HG03064 (cell line): ENCODE measurements at regions not wholly inside any gene's neighbourhood (a gene's known extent, or its start where the extent isn't known, plus 50 kb on each side); places are given as distances from the start of the nearest gene placed in this dataset.

Experiments
- ATAC-seq: cut with Tn5 transposase; IDR thresholded peaks from one replicate; pipeline ENCODE4 v1.9.1; 2021; ENCODE audit warnings: low read depth; ENCODE audit not compliant: unreplicated experiment

DNA sequence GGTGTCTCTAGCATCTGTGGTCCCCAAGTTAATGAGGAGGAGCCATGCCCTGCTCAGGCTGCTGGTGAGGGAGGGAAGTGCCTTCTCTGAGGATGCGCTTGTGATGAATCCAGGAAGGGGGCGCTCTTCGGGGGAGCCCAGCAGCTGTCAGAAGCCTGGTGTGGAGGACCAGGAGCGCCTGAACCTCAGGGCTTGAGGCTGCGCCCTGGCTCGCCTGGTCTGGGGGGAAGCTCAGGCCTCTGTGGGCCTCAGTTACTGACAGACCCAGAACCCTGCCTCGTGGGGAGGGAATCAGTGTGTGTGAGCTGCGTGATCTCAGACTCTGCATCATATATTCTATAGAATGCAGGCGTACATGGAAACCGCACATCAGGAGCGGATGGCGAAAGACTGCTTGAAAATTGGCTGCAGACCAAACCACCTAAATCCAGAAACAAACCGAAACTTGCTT lies 126.1 kb downstream of the SEC14L1 start:
- ATAC-seq = no peak

DNA sequence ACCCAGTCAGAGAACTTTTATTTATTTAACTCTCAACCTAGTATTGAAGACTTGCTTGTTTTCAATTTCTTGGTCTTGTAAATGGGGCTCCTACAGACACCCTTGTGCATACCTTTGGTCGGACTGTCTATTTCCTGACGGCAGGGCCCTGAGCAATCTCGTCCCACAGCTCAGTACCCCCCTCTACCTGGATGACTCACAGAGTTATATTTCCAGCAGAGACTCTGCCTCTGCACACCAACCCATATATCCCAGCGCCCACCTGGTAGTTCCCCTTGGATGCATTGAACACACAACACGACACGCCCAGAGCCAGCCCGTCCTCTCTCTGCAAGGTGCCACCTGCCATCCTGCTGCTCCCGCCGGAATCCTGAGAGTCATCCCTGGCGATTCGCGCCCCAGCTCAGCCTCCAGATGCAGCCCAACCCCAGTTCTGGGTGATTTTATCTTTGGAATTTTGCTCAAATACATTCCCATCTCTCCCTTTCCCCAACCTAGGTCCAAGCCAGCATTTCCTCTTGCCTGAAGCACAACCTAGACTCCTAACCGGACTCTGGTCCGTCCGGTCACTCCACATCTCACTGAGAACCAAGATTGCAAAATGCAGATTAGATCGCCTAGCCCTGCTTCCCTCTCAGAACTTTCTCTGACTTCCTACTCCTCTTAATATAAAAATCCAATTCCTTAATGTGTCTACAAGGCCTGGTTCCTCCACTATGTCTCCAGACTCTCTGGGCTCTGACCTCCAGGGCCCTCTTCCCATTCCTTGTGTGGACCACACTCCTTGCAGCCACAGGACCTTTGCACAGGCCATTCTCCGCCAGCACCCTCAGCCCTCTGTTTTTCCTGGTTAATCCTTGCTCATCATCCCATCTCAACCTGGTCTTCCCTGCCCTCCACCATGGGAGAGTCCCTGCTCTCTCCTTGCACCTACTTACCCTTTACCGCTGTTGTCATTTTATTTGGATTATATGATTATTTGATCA lies 129.2 kb downstream of the SEC14L1 start:
- ATAC-seq = no peak

DNA sequence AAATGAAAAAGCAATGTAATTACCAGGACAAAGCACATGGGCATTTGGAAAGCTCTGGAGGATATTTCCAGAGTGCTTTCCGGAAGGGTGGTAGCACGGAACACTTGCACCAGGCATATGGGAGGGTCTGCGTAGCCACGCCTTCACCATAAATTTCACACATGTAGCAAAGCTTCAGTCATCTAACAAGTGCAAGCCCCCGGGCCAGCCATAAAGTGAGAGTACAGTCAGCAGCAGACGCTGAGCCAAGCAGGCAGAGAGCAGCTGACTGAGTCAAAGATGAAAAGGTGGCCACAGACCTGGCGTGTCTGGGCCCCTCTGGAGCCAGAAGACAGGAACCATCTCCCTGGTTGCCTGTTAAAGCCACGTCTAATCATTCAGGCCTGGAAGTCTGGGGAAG lies 130.6 kb downstream of the SEC14L1 start:
- ATAC-seq = no peak

DNA sequence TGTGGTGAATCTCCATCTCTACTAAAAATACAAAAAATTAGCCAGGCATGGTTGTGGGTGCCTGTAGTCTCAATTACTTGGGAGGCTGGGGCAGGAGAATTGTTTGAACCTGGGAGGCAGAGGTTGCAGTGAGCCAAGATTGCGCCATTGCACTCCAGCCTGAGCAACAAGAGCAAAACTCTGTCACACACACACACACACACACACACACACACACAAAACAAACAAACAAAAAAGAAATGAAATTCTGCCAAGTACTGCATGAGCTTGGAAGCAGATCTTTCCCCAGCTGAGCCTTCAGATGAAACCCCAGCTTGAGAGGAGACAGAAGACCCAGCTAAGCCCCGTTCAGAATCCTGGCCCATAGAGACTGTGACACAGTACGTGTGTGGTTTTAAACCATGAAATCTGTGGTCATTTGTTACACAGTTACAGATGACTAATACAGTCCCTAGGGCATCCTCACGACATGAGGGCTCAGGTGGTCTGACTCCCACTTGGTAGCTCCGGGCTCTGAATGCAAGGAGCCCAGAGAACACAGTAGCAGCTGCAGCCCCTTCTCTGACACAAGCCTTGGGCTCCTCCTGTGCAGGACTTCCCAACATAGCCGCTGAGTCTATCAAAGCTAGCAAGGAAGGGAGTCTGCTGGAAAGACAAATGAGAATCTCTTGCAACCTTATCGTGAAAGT lies 132.8 kb downstream of the SEC14L1 start:
- ATAC-seq = no peak

DNA sequence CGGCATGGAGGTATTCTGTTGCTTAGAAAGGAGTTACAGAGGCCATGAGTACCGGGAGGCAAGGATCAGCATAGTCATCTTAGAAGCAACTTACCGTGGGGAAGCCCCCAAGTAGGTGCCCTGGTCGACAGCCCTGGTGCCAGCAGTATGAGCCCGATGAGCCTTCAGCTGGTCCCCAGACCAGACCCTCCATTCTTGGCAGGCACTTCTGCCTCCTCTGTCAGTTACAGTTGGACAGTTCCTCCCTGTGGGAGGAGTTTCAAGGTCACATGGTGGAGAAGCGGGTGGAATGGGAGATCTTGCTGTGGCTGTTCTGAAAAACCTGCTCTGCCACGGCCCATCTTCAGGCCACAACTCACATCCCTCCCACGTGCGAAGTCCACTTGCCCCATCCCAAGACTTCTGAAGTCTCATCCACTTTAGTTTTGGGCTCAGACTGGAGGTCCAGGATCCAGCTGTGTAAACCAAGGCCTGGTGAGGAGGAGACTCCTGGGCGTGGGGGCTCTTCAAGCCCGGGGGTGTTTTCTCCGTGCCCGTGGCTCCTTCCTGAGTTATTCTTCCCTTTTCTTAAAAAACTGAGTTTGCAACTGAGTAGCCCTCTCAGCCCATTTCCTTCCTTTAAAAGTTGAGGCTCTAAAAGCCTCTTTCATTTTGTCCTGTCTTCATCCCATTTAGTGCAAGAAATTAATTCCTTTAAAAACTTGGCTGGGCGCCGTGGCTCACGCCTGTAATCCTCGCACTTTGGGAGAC lies 133.5 kb downstream of the SEC14L1 start:
- no peak for ATAC-seq

DNA sequence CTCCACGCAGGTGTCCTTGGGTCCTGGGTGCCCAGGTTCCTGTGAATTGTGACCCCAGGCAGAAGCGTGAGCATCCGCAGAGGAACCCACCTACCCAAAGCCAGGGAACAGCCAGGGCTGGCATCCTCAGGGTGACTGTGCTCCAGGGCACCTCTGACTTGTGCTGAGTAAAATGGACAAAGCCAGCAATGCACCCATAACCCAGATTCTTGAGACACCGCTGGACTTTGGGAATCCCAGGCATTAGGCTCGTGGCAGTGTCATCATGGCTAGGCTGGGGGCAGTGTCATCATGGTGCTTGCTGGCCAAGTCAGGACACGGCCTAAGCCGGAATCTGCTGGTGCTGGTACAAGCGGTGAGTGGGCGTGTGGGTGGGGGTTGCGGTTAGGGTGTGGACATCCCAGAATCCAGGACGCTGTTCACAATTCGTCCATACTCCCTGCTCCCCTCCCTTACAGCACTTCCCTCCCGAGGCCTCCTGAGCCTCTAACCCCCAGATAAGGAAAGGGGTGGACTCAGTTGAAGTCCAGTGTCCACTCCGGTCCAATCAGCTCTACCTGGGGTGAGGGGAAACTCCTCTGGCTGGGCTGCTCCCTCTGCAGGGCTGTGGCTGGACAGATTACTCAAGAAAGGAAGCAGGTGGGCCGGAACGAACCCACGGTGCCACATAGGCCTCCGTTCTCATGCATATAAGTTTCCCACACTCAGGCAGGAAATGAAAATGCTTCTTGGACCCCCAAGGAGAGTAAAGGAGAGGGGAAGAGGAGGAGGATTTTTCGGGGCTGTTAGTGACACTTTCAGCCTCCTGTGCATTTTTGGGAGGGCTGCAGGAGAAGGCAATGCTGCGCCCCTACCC lies 138.9 kb downstream of the SEC14L1 start:
- ATAC-seq = no peak

DNA sequence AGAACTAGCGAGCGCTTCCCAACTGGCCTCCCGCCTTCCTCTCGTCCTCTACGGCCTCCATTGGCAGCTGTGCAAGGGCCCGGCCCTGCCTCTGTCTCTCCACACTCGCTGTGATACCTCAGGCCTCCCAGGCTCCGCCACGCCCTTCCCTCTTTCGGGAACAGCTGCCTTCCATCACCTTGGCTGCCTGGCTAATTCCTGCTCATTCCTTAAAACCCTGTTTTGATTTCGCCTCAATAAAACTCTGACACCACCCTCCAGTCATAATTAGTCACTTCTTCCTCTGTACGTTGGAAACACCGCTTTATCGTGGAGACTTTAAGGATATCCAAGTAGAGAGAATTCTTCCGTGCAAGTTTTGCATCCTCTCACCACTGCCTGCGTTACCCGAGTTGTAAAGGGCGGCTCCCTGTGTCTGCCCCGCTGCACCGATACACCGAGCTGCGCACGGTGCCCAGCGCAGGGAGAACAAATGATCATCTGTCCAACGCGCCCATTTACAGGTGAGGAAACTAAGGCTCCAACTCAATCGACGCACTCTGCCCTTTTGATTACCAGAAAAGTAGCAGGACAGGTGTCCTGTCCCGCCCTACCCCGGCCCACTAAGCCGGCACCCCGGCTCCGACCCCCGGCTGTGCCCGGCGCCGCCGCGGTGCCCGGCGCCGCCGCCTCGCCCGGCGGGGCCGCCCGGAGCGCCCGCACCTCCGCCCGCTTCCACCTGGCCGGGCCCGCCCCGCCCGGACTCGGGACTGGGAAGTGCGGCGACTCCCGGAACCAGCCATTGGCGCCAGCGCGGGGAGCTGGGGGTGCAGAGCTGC lies 139.7 kb downstream of the SEC14L1 start:
- no peak for ATAC-seq

DNA sequence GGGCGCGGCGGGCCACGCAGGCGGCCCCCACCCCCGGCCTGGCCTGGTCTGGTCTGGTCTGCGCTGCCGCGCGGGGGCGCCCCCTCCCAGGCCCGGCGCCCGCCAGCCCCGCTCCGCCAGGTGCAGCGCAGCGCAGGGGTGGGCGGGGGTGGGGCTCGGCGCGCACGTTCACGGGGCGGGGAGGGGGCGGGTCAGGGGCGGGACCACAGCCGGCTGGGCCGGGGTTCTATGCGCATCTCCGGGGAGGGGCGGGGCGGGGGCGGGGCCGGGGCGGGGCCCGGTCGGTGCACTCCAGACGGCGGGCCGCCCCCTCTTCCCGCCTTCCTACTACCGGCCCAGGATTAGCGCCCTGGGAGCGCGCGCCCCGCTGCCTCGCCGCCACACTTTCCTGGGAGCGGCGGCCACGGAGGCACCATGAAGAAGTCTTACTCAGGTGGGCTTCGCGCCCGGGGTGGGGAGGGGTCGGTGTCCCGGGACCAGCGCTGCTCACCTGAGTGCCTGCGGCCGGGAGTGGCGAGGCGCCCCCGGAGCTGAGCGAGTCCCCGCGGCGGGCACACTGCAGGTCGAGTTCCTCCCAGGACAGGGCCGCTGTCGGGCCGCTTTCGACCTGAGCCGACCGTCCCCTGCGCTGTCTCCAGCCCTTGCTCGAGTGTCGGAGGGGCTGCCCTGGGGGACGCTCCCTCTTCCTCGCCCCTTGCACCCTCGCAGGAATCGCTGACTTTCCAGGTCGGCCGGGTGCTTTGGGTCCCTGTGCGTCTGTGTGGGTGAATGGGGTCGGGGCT lies 140.5 kb downstream of the SEC14L1 start:
- ATAC-seq = no peak

DNA sequence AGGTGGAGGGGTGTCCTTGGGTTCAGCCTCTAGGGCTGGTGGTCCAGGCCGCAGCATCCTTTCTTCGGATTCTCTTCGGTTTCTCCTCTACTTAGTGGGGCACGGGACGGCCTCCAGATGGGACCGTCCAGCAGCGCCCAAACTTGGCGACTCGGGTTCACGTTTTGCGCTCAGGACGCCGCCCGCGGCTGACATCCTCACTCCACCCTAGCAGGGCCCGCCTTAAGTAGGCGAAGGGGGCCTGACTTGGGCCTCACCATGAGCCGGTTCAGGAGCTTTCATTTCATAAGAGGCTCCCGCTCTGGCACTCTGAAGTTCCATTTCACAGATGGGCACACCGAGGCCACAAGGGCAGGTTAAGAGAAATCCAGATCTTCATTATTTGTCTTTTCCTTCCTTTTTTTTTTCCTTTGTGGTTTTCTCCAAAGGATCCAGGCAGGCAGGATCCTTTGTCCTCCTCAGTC lies 141.2 kb downstream of the SEC14L1 start:
- no peak for ATAC-seq

DNA sequence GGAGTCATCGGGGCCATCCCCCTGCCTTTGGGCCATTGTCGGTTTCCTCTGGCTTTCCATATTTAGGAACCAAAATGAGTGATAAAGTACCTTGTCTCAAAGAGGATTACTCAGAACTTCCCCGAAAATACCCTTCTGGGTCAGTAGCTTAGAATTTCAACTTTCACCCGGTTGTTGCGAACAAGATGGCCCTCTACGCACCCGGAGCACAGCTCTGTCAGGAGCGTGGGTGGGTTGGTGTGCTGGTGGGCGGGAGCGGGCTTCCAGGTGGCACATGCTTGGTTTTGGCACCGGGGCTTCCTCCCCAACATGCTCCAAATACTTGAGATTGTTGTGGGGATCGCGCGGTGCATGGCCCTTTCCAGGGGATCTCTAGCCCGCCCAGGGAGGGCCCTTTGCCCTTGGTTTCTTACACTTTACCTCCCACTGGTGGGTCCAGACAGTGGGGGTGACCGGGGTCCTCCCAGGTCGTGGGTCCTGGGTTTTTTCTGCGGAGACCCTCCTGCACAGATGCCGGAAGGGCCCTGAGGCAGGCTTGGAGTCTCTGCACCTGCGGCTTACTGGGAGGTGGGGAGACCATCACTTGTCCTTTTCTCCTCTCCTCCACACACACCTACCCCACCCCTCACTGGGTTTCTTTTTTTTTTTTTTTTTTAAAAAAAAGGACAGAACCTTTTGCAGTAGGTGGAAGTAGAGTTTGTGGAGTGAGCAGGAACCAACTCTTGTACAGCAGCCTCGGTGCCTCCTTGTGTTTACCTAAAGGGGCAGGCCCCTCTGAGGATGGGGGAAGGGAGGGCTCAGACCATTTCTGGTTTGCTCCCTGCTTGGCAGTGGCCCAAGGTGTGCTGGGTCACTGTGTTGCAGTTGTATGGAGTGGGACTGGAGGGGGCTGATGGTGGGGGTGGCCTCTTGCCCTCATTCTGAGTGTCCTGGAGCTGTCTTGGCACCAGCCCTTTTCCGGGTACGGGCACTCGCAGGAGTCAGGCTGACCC lies 142.1 kb downstream of the SEC14L1 start:
- no peak for ATAC-seq

DNA sequence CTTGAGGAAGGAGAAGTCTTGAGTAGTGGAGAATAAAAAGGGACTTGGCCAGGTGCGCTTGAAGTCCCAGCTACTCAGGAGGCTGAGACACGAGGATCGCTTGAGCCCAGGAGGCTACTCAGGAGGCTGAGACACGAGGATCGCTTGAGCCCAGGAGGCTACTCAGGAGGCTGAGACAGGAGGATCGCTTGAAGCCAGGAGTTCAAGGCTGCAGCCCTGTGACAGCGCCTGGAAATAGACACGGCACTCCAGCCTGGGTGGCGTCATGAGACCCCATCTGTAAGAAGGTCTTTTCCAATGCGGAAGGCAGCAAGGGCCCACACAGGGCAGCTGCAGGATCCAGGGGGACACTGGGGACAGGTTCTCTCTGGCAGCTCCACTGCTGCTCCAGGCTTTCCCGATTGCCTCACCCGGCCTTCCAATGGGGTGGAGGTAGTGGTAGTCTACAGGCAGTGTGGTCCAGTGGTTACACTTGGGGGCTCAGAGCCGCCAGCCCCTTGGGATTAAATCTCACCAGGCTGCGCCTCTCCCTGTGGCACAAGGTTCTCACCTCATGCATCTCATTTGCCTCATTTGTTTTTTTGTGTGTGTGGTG lies 143.4 kb downstream of the SEC14L1 start:
- ATAC-seq = no peak

DNA sequence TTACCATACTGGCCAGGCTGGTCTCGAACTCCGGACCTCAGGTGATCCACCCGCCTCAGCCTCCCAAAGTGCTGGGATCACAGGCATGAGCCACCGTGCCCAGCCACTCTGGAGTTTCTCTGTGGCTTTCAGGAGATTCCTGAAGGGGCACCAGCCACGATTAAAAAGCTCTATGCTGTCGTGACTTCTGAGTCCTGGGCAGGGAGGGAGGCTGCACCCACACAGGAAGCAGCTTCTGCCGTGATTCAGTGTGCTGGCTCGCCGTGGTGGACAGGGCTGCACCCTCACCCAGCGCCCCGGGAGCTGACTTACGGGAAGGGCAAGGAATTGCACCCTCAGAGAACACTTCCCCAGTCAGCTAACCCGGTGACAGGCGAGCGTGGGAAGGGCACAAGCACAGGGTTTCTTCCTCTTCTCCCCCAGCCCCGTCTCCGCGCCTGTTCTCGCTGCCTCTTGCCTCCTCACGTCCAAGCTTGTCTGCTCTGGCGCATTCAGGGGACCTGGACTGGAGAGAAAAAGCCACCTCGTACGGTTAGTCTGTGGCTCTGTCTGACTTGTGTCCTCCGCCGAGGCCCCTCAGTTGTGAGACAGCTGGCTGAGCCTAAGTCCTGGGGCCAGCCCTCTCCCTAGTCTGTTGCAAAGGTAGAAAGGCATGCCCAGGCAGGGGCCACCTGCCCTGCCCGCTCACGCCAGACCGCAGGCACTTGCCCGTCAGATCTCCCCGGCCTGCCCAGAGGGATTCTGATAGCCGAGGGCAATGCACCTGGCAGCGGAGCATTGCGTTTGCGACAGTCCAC lies 145.0 kb downstream of the SEC14L1 start:
- no peak for ATAC-seq

DNA sequence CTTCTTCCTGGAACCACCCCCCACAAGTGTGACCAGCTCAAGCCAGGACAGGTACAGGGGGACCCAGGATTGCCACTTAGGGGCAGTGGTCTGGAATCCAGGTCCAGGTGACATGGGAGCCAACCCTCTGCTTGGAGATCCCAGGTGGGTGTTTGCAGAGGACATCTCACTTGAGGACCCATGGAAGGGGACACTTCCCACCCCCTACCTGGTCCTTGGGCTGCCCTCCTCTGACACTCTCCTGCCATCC lies 145.5 kb downstream of the SEC14L1 start:
- ATAC-seq = no peak

DNA sequence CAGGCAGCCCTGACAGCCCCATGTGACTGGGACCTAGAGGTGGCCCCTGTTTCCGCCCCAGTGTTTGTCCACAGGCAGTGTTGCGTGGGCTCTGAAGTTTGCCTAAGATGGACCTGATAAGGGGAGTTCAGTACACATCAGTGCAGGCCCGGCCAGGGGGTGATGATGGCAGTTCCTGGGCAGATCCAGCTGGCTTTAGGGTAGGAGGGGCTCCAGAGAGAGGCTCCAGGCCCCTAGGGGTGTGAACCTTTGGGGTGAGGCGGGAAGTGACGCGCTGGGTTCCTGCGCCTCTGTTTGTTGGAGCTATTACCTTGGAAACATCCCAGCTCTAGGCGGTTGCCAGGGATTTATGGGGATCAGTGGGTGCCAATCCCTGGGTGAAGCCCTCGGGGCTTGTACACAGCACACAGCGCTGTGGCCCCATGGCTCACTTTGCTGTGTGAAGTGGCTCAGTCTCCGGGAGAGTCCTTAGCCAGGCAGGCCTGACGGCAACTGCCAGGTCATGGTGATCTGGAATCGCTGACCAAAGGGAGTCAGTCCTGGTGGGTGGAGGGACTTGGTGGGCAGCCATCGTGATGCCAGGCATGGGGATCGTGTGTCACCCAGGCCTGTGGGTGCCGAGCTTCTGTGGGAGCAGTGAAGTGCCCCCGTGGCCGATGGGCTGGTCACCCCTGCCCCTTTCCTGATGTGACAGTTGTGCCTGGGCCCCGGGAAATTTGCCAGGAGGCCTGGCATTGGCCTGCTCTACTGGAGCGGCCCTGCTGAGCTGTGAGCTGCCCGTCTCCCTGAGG lies 146.1 kb downstream of the SEC14L1 start:
- ATAC-seq = no peak

DNA sequence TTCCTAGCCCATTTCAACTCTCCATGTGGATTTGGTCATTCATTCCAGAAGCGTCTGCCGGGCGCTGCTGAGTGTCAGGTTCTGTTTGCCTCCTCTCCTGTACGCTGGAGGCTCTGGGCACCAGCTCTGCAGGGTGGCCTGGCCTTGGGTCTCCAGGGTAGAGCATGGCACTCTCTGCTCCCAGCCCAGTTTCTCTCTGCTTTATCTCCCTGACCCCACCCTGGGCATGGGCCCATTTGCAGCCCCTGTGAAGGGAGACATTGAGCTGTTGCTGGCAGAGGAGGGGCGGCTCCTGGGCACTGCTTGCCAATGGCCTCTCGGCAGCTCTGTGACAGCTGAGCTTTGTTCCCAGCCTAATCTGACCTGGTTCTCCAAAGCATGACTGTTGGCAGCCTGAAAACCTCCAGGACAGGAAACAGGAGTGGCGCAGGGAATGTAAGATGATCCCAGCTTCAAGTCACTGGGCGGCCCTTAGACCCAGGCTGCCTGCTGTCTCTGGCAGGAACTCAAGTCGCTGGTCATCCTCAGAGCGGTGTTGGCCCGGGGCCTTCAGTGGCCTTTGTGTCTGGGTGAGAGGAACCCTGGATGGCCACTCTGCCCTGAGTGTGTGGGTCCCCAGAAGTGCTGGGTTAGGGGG lies 146.8 kb downstream of the SEC14L1 start:
- no peak for ATAC-seq
